B cell (primary cell): ENCODE measurements at regions not wholly inside any gene's neighbourhood (a gene's known extent, or its start where the extent isn't known, plus 50 kb on each side); places are given as distances from the start of the nearest gene placed in this dataset.

Experiments
- EZH2 ChIP-seq: IDR thresholded peaks from 2 replicates; pipeline ENCODE4 v1.6.1; 2012; ENCODE audit warnings: borderline replicate concordance, low read depth, mild to moderate bottlenecking, moderate library complexity, low read length; ENCODE audit not compliant: insufficient read depth, poor library complexity, severe bottlenecking
- TF ChIP-seq, protein P1 (sequence below): fragments of 200-600 bp; IDR thresholded peaks from one replicate; pipeline ENCODE4 v1.8.0; 2022; ENCODE audit warnings: antibody characterized with exemption, mild to moderate bottlenecking

DNA sequence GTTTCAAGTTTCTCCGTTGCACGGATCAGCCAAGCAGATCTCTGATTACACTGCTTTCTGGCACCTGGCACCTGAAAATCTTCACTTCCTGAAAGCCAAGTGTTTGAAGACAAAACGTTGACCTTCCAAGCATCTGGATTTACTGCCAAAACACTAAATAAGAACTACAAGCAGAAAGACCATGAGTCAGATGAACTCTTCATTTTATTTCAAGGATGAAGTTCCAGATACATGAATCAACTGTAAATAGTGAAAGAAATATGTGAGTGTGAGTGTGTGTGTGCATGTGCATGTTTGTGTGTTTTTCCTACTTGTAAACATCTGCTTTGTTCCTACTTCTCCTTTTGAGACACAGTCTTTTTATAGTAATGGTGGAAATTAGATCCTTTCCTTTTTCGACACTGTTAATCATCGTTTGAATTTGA, 60.0 kb upstream of the DTNA start:
- TF ChIP-seq, protein P1, sequence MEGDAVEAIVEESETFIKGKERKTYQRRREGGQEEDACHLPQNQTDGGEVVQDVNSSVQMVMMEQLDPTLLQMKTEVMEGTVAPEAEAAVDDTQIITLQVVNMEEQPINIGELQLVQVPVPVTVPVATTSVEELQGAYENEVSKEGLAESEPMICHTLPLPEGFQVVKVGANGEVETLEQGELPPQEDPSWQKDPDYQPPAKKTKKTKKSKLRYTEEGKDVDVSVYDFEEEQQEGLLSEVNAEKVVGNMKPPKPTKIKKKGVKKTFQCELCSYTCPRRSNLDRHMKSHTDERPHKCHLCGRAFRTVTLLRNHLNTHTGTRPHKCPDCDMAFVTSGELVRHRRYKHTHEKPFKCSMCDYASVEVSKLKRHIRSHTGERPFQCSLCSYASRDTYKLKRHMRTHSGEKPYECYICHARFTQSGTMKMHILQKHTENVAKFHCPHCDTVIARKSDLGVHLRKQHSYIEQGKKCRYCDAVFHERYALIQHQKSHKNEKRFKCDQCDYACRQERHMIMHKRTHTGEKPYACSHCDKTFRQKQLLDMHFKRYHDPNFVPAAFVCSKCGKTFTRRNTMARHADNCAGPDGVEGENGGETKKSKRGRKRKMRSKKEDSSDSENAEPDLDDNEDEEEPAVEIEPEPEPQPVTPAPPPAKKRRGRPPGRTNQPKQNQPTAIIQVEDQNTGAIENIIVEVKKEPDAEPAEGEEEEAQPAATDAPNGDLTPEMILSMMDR: no peak
- TF ChIP-seq EZH2: no peak
